Esophagus squamous epithelium (tissue), 5 donors: ENCODE measurements at regions not wholly inside any gene's neighbourhood (a gene's known extent, or its start where the extent isn't known, plus 50 kb on each side); places are given as distances from the start of the nearest gene placed in this dataset.

Experiments used
- DNase-seq: peaks from one replicate; lab custom pipeline; 2025; lab: John Stamatoyannopoulos, UW
- H3K27ac ChIP-seq, 4 donors: fragments of 200-600 bp; sonication (generic); one replicate each; pipeline ENCODE4 v1.5.1; 2016 to 2019; ENCODE audit warnings: mild to moderate bottlenecking in 1 of 4
- H3K27me3 ChIP-seq, 4 donors: fragments of 200-600 bp; sonication (generic); 1 replicate in 3 of 4; 2 replicates in 1 of 4; pipeline versions ENCODE4 v1.5.1 to v1.6.0; 2017 to 2021; ENCODE audit warnings: antibody characterized with exemption in 1 of 4
- H3K36me3 ChIP-seq, 3 donors: fragments of 200-600 bp; sonication (generic); one replicate each; pipeline ENCODE4 v1.5.1; 2016 to 2019
- H3K4me1 ChIP-seq, 3 donors: fragments of 200-600 bp; sonication (generic); one replicate each; pipeline ENCODE4 v1.5.1; 2017 to 2019
- H3K4me3 ChIP-seq, 4 donors: fragments of 200-600 bp; sonication (generic); 1 replicate in 3 of 4; 2 replicates in 1 of 4; pipeline ENCODE4 v1.5.1; 2016 to 2019; ENCODE audit warnings: mild to moderate bottlenecking in 2 of 4, moderate library complexity in 1 of 4
- H3K9me3 ChIP-seq, 3 donors: fragments of 200-600 bp; sonication (generic); one replicate each; pipeline ENCODE4 v1.5.1; 2016 to 2019
- CTCF ChIP-seq, 6 experiments: fragments of 450-650 bp in 4 of 6; fragments of 200-600 bp in 2 of 6; sonication (generic) in 2 of 6; IDR thresholded peaks; one replicate each; pipeline ENCODE4 v1.5.1; 2016 to 2019; ENCODE audit warnings: antibody characterized with exemption in 6 of 6, mild to moderate bottlenecking in 4 of 6, moderate library complexity in 4 of 6
- POLR2A ChIP-seq, 4 donors: fragments of 450-650 bp; IDR thresholded peaks; one replicate each; pipeline ENCODE4 v1.6.1; 2017; ENCODE audit warnings: antibody characterized with exemption in 4 of 4, mild to moderate bottlenecking in 4 of 4, moderate library complexity in 3 of 4
- WGBS, 2 donors: methylation state at CpG; one replicate each; pipeline ENCODE4 v1.1.5; 2018; 5-methylcytosine and 5-hydroxymethylcytosine counted together
- intact Hi-C: fragments of 100-400 bp; cut with DNase I; formaldehyde crosslinking; loops from one replicate; pipeline ENCODE4 v1.15.0; 2022
- small RNA-seq, 4 donors: library from RNA; depleted of rRNA; stranded (forward); fragments of <200 nt; gene quantifications; one replicate each; pipeline ENCODE3, GENCODE V24; 2016
- donor health status: DM: yes; HTN: yes; CAD: no.

- intact Hi-C loops: no loop called here
- Histone ChIP-seq H3K4me1 (peaks cover 0 to 56% (median 6%) of the 10 kb centered on the region in 3 donors), H3K27ac (peak overlapping the region in 2 of 4 donors; percentile 51 to 75), H3K9me3 (no peaks in the 10 kb centered on the region), H3K4me3 (no peak overlapping the region), H3K27me3 (no peaks in the 10 kb centered on the region), H3K36me3 (no peaks in the 10 kb centered on the region)
- WGBS, 2 donors: 86 to 96% methylated on average over 2 of the region's 2 CpGs
- TF ChIP-seq POLR2A (IDR thresholded peaks at IDR 0.05): no peak
- no peak for TF ChIP-seq CTCF (IDR thresholded peaks at IDR 0.05)
- DNase-seq: no peak
These were observed 54.1 kb upstream of the GRAMD2B start for GRCh38 chr5:126369083-126369482.

- TF ChIP-seq CTCF (IDR thresholded peaks at IDR 0.05): peak in 1 of 6 experiments; percentile 6
- no peak for TF ChIP-seq POLR2A (IDR thresholded peaks at IDR 0.05)
- Histone ChIP-seq H3K4me3 (no peak overlapping the region), H3K27me3 (no peaks in the 10 kb centered on the region), H3K4me1 (peaks cover 0 to 48% (median 5%) of the 10 kb centered on the region in 3 donors), H3K9me3 (no peaks in the 10 kb centered on the region), H3K36me3 (no peaks in the 10 kb centered on the region), H3K27ac (peak overlapping the region in 1 of 4 donors; percentile 19)
- no peak for DNase-seq
- intact Hi-C loops: no loop called here
- 72 to 74% methylated on average over 6 of the region's 6 CpGs for WGBS, 2 donors
These were observed 53.0 kb upstream of the GRAMD2B start for GRCh38 chr5:126369995-126370731.

GRCh38 chr5:126370796-126371718, 52.2 kb upstream of the GRAMD2B start:
- TF ChIP-seq POLR2A (IDR thresholded peaks at IDR 0.05) (no peak), CTCF (IDR thresholded peaks at IDR 0.05) (no peak)
- no peak overlapping the region for H3K4me3 ChIP-seq

GRCh38 chr5:126373375-126374108, 49.7 kb upstream of the GRAMD2B start:
- Histone ChIP-seq H3K27ac (no peak overlapping the region), H3K27me3 (no peaks in the 10 kb centered on the region), H3K4me1 (peaks cover 0 to 22% (median 5%) of the 10 kb centered on the region in 3 donors), H3K4me3 (no peak overlapping the region), H3K36me3 (no peaks in the 10 kb centered on the region), H3K9me3 (no peaks in the 10 kb centered on the region)
- 67 to 76% methylated on average over 3 of the region's 3 CpGs for WGBS, 2 donors
- no peak for DNase-seq
- TF ChIP-seq CTCF (IDR thresholded peaks at IDR 0.05) (no peak), POLR2A (IDR thresholded peaks at IDR 0.05) (no peak)
- intact Hi-C loops: no loop called here

More at GRCh38 chr5:126370796-126371718, 52.2 kb upstream of the GRAMD2B start:
- Histone ChIP-seq H3K9me3 (no peaks in the 10 kb centered on the region), H3K4me1 (peaks cover 0 to 40% (median 5%) of the 10 kb centered on the region in 3 donors), H3K27ac (no peak overlapping the region), H3K27me3 (no peaks in the 10 kb centered on the region), H3K36me3 (no peaks in the 10 kb centered on the region)
- DNase-seq: no peak
- intact Hi-C loops: no loop called here
- WGBS, 2 donors: 89 to 91% methylated on average over 9 to 12 of the region's 12 CpGs

Small RNAs in the stretch of these regions (small RNA-seq; reads per million reads assigned to genes)
- gene HMGB1P22 (0 reads per million in 4 donors), gene RN7SKP117 (0 reads per million in 4 donors)
